ENCODE measurements at regions not wholly inside any gene's neighbourhood (a gene's known extent, or its start where the extent isn't known, plus 50 kb on each side); places are given as distances from the start of the nearest gene placed in this dataset.

DNA sequence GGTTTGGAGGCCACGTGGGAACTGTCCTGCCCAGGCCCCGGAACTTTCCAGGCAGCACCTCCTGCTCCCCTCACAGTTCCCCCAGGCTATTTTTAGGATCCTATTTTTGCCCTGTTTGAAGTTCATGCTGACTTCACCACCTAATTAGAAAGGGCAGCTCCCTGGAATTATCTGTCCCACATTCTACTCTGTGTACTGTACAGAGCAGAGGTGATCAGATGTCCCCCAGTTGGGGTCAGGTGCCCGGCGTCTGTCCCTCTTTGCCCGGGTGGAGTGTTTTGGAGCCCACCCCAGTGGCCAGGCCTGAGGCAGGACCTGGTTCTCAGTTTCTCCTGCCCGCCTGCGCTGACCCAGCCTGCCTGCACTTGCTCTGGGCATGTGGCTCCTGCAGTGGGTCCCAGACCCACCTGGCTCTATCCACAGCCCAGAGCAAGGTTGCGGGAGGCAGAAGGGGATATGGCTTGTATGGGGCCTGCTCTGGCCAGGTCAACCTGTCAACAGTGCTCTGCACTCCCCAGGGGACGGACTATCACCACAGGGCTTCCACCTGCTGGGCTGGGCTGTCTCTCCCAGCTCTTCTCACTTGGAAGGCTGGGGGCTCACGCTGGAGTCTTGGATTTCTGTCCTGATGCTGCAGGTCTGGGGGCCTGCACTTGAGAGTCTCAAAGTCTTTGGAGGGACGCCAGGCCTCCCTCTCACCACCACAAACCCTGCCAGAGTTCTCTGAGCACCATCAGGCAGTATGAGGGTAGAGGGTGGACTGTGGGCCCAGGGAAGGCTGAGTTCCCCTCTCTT, 268.3 kb downstream of the GADD45G start:
- TF ChIP-seq TCF12 (IDR thresholded peaks at IDR 0.05; ENCODE audit: low read depth) = no peak
- no peak for TF ChIP-seq YY1 (IDR thresholded peaks at IDR 0.05; ENCODE audit: low read depth)
- TF ChIP-seq CEBPB (IDR thresholded peaks at IDR 0.05) = no peak
- no peak for TF ChIP-seq RAD21 (IDR thresholded peaks at IDR 0.05; ENCODE audit: low read depth)
- TF ChIP-seq FOXM1 (IDR thresholded peaks at IDR 0.05; ENCODE audit: borderline replicate concordance, low read depth) = no peak
- TF ChIP-seq ZBTB7A (IDR thresholded peaks at IDR 0.05; ENCODE audit: low read depth) = no peak

- TF ChIP-seq CEBPB (IDR thresholded peaks at IDR 0.05) (no peak), TAF1 (IDR thresholded peaks at IDR 0.05; ENCODE audit: low read depth) (no peak), EP300 (IDR thresholded peaks at IDR 0.05; ENCODE audit: borderline replicate concordance) (no peak), ZBTB7A (IDR thresholded peaks at IDR 0.05; ENCODE audit: low read depth) (no peak), YY1 (IDR thresholded peaks at IDR 0.05; ENCODE audit: low read depth) (no peak), RAD21 (IDR thresholded peaks at IDR 0.05; ENCODE audit: low read depth) (no peak), CREB1 (IDR thresholded peaks at IDR 0.05; ENCODE audit: low read depth) (no peak), EGR1 (IDR thresholded peaks at IDR 0.05) (no peak), USF1 (IDR thresholded peaks at IDR 0.05) (no peak), FOXM1 (IDR thresholded peaks at IDR 0.05; ENCODE audit: borderline replicate concordance, low read depth) (no peak)
- TF ChIP-seq, protein P1, sequence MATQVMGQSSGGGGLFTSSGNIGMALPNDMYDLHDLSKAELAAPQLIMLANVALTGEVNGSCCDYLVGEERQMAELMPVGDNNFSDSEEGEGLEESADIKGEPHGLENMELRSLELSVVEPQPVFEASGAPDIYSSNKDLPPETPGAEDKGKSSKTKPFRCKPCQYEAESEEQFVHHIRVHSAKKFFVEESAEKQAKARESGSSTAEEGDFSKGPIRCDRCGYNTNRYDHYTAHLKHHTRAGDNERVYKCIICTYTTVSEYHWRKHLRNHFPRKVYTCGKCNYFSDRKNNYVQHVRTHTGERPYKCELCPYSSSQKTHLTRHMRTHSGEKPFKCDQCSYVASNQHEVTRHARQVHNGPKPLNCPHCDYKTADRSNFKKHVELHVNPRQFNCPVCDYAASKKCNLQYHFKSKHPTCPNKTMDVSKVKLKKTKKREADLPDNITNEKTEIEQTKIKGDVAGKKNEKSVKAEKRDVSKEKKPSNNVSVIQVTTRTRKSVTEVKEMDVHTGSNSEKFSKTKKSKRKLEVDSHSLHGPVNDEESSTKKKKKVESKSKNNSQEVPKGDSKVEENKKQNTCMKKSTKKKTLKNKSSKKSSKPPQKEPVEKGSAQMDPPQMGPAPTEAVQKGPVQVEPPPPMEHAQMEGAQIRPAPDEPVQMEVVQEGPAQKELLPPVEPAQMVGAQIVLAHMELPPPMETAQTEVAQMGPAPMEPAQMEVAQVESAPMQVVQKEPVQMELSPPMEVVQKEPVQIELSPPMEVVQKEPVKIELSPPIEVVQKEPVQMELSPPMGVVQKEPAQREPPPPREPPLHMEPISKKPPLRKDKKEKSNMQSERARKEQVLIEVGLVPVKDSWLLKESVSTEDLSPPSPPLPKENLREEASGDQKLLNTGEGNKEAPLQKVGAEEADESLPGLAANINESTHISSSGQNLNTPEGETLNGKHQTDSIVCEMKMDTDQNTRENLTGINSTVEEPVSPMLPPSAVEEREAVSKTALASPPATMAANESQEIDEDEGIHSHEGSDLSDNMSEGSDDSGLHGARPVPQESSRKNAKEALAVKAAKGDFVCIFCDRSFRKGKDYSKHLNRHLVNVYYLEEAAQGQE (IDR thresholded peaks at IDR 0.05; ENCODE audit: low read depth) = no peak
These were observed 269.0 kb downstream of the GADD45G start for GRCh38 chr9:89873801-89874200.

GRCh38 chr9:89874351-89875321, 269.8 kb downstream of the GADD45G start:
- TF ChIP-seq YY1 (IDR thresholded peaks at IDR 0.05; ENCODE audit: low read depth) (no peak), USF1 (IDR thresholded peaks at IDR 0.05) (no peak), EP300 (IDR thresholded peaks at IDR 0.05; ENCODE audit: borderline replicate concordance) (no peak), TCF12 (IDR thresholded peaks at IDR 0.05; ENCODE audit: low read depth) (no peak), NFIC (IDR thresholded peaks at IDR 0.05) (no peak), CREB1 (IDR thresholded peaks at IDR 0.05; ENCODE audit: low read depth) (no peak), RAD21 (IDR thresholded peaks at IDR 0.05; ENCODE audit: low read depth) (no peak), EGR1 (IDR thresholded peaks at IDR 0.05) (no peak), FOXM1 (IDR thresholded peaks at IDR 0.05; ENCODE audit: borderline replicate concordance, low read depth) (no peak), ZBTB7A (IDR thresholded peaks at IDR 0.05; ENCODE audit: low read depth) (no peak), TAF1 (IDR thresholded peaks at IDR 0.05; ENCODE audit: low read depth) (no peak)
- TF ChIP-seq, protein P2, sequence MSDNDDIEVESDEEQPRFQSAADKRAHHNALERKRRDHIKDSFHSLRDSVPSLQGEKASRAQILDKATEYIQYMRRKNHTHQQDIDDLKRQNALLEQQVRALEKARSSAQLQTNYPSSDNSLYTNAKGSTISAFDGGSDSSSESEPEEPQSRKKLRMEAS (IDR thresholded peaks at IDR 0.05) = no peak
- TF ChIP-seq, protein P1 (IDR thresholded peaks at IDR 0.05; ENCODE audit: low read depth) = no peak

- TF ChIP-seq NFIC (IDR thresholded peaks at IDR 0.05) (no peak), CEBPB (IDR thresholded peaks at IDR 0.05) (no peak), FOXM1 (IDR thresholded peaks at IDR 0.05; ENCODE audit: borderline replicate concordance, low read depth) (no peak), ZBTB7A (IDR thresholded peaks at IDR 0.05; ENCODE audit: low read depth) (no peak), YY1 (IDR thresholded peaks at IDR 0.05; ENCODE audit: low read depth) (no peak), TEAD4 (IDR thresholded peaks at IDR 0.05) (no peak), TCF12 (IDR thresholded peaks at IDR 0.05; ENCODE audit: low read depth) (no peak), EGR1 (IDR thresholded peaks at IDR 0.05) (no peak), CREB1 (IDR thresholded peaks at IDR 0.05; ENCODE audit: low read depth) (no peak), EP300 (IDR thresholded peaks at IDR 0.05; ENCODE audit: borderline replicate concordance) (no peak), USF1 (IDR thresholded peaks at IDR 0.05) (no peak), TAF1 (IDR thresholded peaks at IDR 0.05; ENCODE audit: low read depth) (no peak), RAD21 (IDR thresholded peaks at IDR 0.05; ENCODE audit: low read depth) (no peak)
- TF ChIP-seq, protein P2 (IDR thresholded peaks at IDR 0.05) = no peak
- TF ChIP-seq, protein P1 (IDR thresholded peaks at IDR 0.05; ENCODE audit: low read depth) = no peak
These were observed 272.5 kb downstream of the GADD45G start for GRCh38 chr9:89877051-89878002.
